Fibroblast of lung (primary cell): ENCODE measurements at regions not wholly inside any gene's neighbourhood (a gene's known extent, or its start where the extent isn't known, plus 50 kb on each side); places are given as distances from the start of the nearest gene placed in this dataset.

Experiments
- CTCF ChIP-seq, 2 donors: IDR thresholded peaks in 1 of 2; conservative IDR thresholded peaks in 1 of 2; 1 replicate in 1 of 2; 2 replicates in 1 of 2; pipeline ENCODE4 v1.5.1; 2011 to 2012; ENCODE audit warnings: low read length in 2 of 2, control low read depth in 1 of 2, inconsistent platforms in 1 of 2, low read depth in 1 of 2, mild to moderate bottlenecking in 1 of 2
- EZH2 ChIP-seq: IDR thresholded peaks from 2 replicates; pipeline ENCODE4 v1.5.1; 2012; ENCODE audit warnings: low read length, control low read depth, mild to moderate bottlenecking; ENCODE audit errors: missing control alignments

- TF ChIP-seq CTCF (conservative IDR thresholded peaks at IDR 0.05 in 1 of 2, IDR thresholded peaks at IDR 0.05 in 1 of 2; ENCODE audit: low read depth in 1 of 2, low read length in 2 of 2) (no peak), EZH2 (no peak)
These were observed 416.4 kb upstream of the CD180 start for GRCh38 chr5:67612961-67613360.
